Mesodermal cell (in vitro differentiated cells): ENCODE measurements at regions not wholly inside any gene's neighbourhood (a gene's known extent, or its start where the extent isn't known, plus 50 kb on each side); places are given as distances from the start of the nearest gene placed in this dataset.

ENCODE experiments used
- H3K27ac ChIP-seq: 2 replicates; pipeline ENCODE4 v1.7.0; 2013; ENCODE audit warnings: mild to moderate bottlenecking, low read depth, low read length, moderate library complexity; ENCODE audit not compliant: severe bottlenecking
- H3K36me3 ChIP-seq: 2 replicates; pipeline ENCODE4 v1.7.1; 2013; ENCODE audit warnings: mild to moderate bottlenecking, low read length, moderate library complexity; ENCODE audit not compliant: control insufficient read depth, insufficient read depth
- H3K4me1 ChIP-seq: one replicate; pipeline ENCODE4 v1.7.1; 2013; ENCODE audit warnings: mild to moderate bottlenecking, low read length; ENCODE audit not compliant: insufficient read depth, control insufficient read depth, poor library complexity, severe bottlenecking
- H3K4me3 ChIP-seq: 2 replicates; pipeline ENCODE4 v1.7.0; 2013; ENCODE audit warnings: low read length, control low read depth, mild to moderate bottlenecking; ENCODE audit not compliant: insufficient read depth, poor library complexity, severe bottlenecking; ENCODE audit errors: extremely low read depth
- H3K9me3 ChIP-seq: 2 replicates; pipeline ENCODE4 v1.7.1; 2013; ENCODE audit warnings: mild to moderate bottlenecking, low read length, moderate library complexity; ENCODE audit not compliant: control insufficient read depth
- WGBS, 2 experiments: methylation state at CpG; one replicate each; pipeline ENCODE4 v1.1.5; 2013; ENCODE audit warnings: missing lambda C conversion rate in 2 of 2; ENCODE audit not compliant: insufficient coverage in 2 of 2; 5-methylcytosine and 5-hydroxymethylcytosine counted together

GRCh38 chr11:23543651-23544222, 683.5 kb upstream of the CCDC179 start:
- WGBS, 2 experiments = 90 to 100% methylated on average over 2 to 3 of the region's 3 CpGs
- Histone ChIP-seq H3K27ac (no peak overlapping the region), H3K36me3 (no peaks in the 10 kb centered on the region), H3K4me1 (no peaks in the 10 kb centered on the region), H3K9me3 (no peaks in the 10 kb centered on the region), H3K4me3 (no peak overlapping the region)

GRCh38 chr11:23551706-23552105, 691.4 kb upstream of the CCDC179 start:
- Histone ChIP-seq H3K4me1 (peaks cover 4% of the 10 kb centered on the region), H3K4me3 (no peak overlapping the region), H3K9me3 (no peaks in the 10 kb centered on the region), H3K36me3 (no peaks in the 10 kb centered on the region), H3K27ac (no peak overlapping the region)
- WGBS, 2 experiments = no CpG with 5 or more reads among the region's 1 CpG

GRCh38 chr11:23554002-23554401, 693.7 kb upstream of the CCDC179 start:
- Histone ChIP-seq H3K4me3 (no peak overlapping the region), H3K4me1 (peaks cover 4% of the 10 kb centered on the region), H3K9me3 (no peaks in the 10 kb centered on the region), H3K36me3 (no peaks in the 10 kb centered on the region), H3K27ac (no peak overlapping the region)
- no CpG with 5 or more reads among the region's 1 CpG for WGBS, 2 experiments

GRCh38 chr11:23555085-23555484, 694.8 kb upstream of the CCDC179 start:
- Histone ChIP-seq H3K27ac (no peak overlapping the region), H3K9me3 (no peaks in the 10 kb centered on the region), H3K4me3 (no peak overlapping the region), H3K4me1 (peaks cover 4% of the 10 kb centered on the region), H3K36me3 (no peaks in the 10 kb centered on the region)
- WGBS, 2 experiments = no CpG with 5 or more reads among the region's 1 CpG

GRCh38 chr11:23556163-23556750, 696.0 kb upstream of the CCDC179 start:
- Histone ChIP-seq H3K4me1 (peaks cover 4% of the 10 kb centered on the region), H3K36me3 (no peaks in the 10 kb centered on the region), H3K9me3 (no peaks in the 10 kb centered on the region), H3K27ac (no peak overlapping the region), H3K4me3 (no peak overlapping the region)
- WGBS, 2 experiments = 100% methylated on average over 1 of the region's 2 CpGs; no CpG with 5 or more reads in 1 of the 2 experiments

- H3K4me3 ChIP-seq = no peak overlapping the region
- no peak overlapping the region for H3K27ac ChIP-seq
- H3K36me3 ChIP-seq = no peaks in the 10 kb centered on the region
- no peaks in the 10 kb centered on the region for H3K4me1 ChIP-seq
- no peaks in the 10 kb centered on the region for H3K9me3 ChIP-seq
Observed at GRCh38 chr11:23563591-23563990, 703.3 kb upstream of the CCDC179 start.

GRCh38 chr11:23564370-23564769, 704.1 kb upstream of the CCDC179 start:
- H3K4me3 ChIP-seq = no peak overlapping the region
- 83 to 90% methylated on average over 2 of the region's 2 CpGs for WGBS, 2 experiments
- no peaks in the 10 kb centered on the region for H3K9me3 ChIP-seq
- no peak overlapping the region for H3K27ac ChIP-seq
- H3K4me1 ChIP-seq = no peaks in the 10 kb centered on the region
- H3K36me3 ChIP-seq = no peaks in the 10 kb centered on the region

- no peak overlapping the region for H3K27ac ChIP-seq
- H3K4me1 ChIP-seq = no peaks in the 10 kb centered on the region
- no CpG with 5 or more reads among the region's 1 CpG for WGBS, 2 experiments
- H3K4me3 ChIP-seq = no peak overlapping the region
- no peaks in the 10 kb centered on the region for H3K36me3 ChIP-seq
- H3K9me3 ChIP-seq = no peaks in the 10 kb centered on the region
Observed at GRCh38 chr11:23569134-23569533, 708.9 kb upstream of the CCDC179 start.

GRCh38 chr11:23569547-23569946, 709.3 kb upstream of the CCDC179 start:
- WGBS, 2 experiments = 93% methylated on average over 2 of the region's 3 CpGs; no CpG with 5 or more reads in 1 of the 2 experiments
- Histone ChIP-seq H3K27ac (no peak overlapping the region), H3K4me1 (no peaks in the 10 kb centered on the region), H3K4me3 (no peak overlapping the region), H3K36me3 (no peaks in the 10 kb centered on the region), H3K9me3 (no peaks in the 10 kb centered on the region)

GRCh38 chr11:23570828-23571227, 710.6 kb upstream of the CCDC179 start:
- Histone ChIP-seq H3K9me3 (no peaks in the 10 kb centered on the region), H3K4me1 (no peaks in the 10 kb centered on the region), H3K4me3 (no peak overlapping the region), H3K36me3 (no peaks in the 10 kb centered on the region), H3K27ac (no peak overlapping the region)

GRCh38 chr11:23573429-23573828, 713.2 kb upstream of the CCDC179 start:
- Histone ChIP-seq H3K9me3 (no peaks in the 10 kb centered on the region), H3K4me3 (no peak overlapping the region), H3K36me3 (no peaks in the 10 kb centered on the region), H3K4me1 (no peaks in the 10 kb centered on the region), H3K27ac (no peak overlapping the region)
- no CpG with 5 or more reads among the region's 1 CpG for WGBS, 2 experiments
